GM12878 (cell line): ENCODE measurements at regions not wholly inside any gene's neighbourhood (a gene's known extent, or its start where the extent isn't known, plus 50 kb on each side); places are given as distances from the start of the nearest gene placed in this dataset.

ENCODE experiments used
- ATAC-seq: fragments of 200-7000 bp; cut with Tn5 transposase; 3 replicates; pipeline ENCODE4 v1.9.1; 2020; ENCODE audit warnings: mild to moderate bottlenecking, moderate library complexity
- BruUV-seq: library from RNA; stranded (reverse); fragments of 400-500 nt; replicated peaks from 2 replicates; lab custom pipeline; 2021; lab: Mats Ljungman, UMichigan
- CTCF ChIA-PET: fragments of 300-600 bp; sonication (Branson Sonifier 250); formaldehyde crosslinking; extraction: SDS; loops from one replicate; lab custom pipeline; 2021; ENCODE audit warnings: inconsistent platforms; lab: Yijun Ruan, JAX
- POLR2A ChIA-PET: fragments of 350-600 bp; formaldehyde crosslinking; extraction: SDS; loops from one replicate; lab custom pipeline; 2021; ENCODE audit warnings: inconsistent platforms; lab: Charles Lee
- RAD21 ChIA-PET: fragments of 300-600 bp; sonication (Branson Sonifier 250); formaldehyde crosslinking; loops from one replicate; lab custom pipeline; 2023; ENCODE audit warnings: antibody characterized with exemption; ENCODE audit not compliant: unreplicated experiment; lab: Charles Lee
- SMC1A ChIA-PET: fragments of 300-600 bp; sonication (Branson Sonifier 250); formaldehyde crosslinking; loops from one replicate; lab custom pipeline; 2023; ENCODE audit not compliant: unreplicated experiment, uncharacterized antibody; lab: Charles Lee
- DNase-seq: peaks from one replicate; pipeline ENCODE4 v3.0.0-alpha.2; 2011; ENCODE audit warnings: low read depth, low spot score
- FAIRE-seq: peaks from 3 replicates; lab custom pipeline; 2011; peaks lifted over from hg19 to GRCh38; lab: Jason Lieb, UNC
- H2AFZ ChIP-seq: 2 replicates; pipeline ENCODE4 v1.6.0; 2011; ENCODE audit warnings: low read depth, low read length, control low read depth; ENCODE audit not compliant: control insufficient read depth
- H3K27ac ChIP-seq: 2 replicates; pipeline ENCODE4 v1.5.1; 2011; ENCODE audit warnings: control low read depth; ENCODE audit not compliant: control insufficient read depth, insufficient read depth
- H3K27me3 ChIP-seq, 2 experiments: replicated peaks in 1 of 2; 2 replicates each; pipeline versions ENCODE4 v1.6.0 to v1.6.1; 2011; ENCODE audit warnings: low read length in 1 of 2; ENCODE audit not compliant: control insufficient read depth in 2 of 2, insufficient read depth in 2 of 2
- H3K36me3 ChIP-seq, 2 experiments: 2 replicates each; pipeline ENCODE4 v1.5.1; 2011; ENCODE audit warnings: low read length in 1 of 2; ENCODE audit not compliant: control insufficient read depth in 2 of 2, insufficient read depth in 2 of 2
- H3K4me1 ChIP-seq: 2 replicates; pipeline ENCODE4 v1.6.1; 2011; ENCODE audit warnings: mild to moderate bottlenecking, low read length, moderate library complexity, mixed read lengths; ENCODE audit not compliant: control insufficient read depth, insufficient read depth
- H3K4me2 ChIP-seq: 2 replicates; pipeline ENCODE4 v1.6.0; 2011; ENCODE audit warnings: control low read depth; ENCODE audit not compliant: control insufficient read depth, insufficient read depth
- H3K4me3 ChIP-seq: fragments of 200-600 bp; sonication (generic); 2 replicates; pipeline ENCODE4 v1.5.1; 2016
- H3K79me2 ChIP-seq: 2 replicates; pipeline ENCODE4 v1.6.0; 2011; ENCODE audit warnings: low read length; ENCODE audit not compliant: control insufficient read depth, insufficient read depth
- H3K9ac ChIP-seq: 2 replicates; pipeline ENCODE4 v1.8.0; 2011; ENCODE audit warnings: low read length, control low read depth, mixed read lengths; ENCODE audit not compliant: control insufficient read depth, insufficient read depth
- H3K9me3 ChIP-seq: replicated peaks from 3 replicates; pipeline ENCODE4 v1.5.1; 2011; ENCODE audit warnings: mild to moderate bottlenecking, low read length; ENCODE audit not compliant: control insufficient read depth, insufficient read depth
- H4K20me1 ChIP-seq: 2 replicates; pipeline ENCODE4 v1.6.0; 2011; ENCODE audit not compliant: control insufficient read depth, insufficient read depth
- BRCA1 ChIP-seq: IDR thresholded peaks from 2 replicates; pipeline ENCODE4 v1.6.1; 2011; ENCODE audit warnings: low read depth, low read length, improper control_type of control experiment
- CBX5 ChIP-seq: sonication (generic); IDR thresholded peaks from 2 replicates; pipeline ENCODE4 v1.6.1; 2016; ENCODE audit warnings: low read depth, moderate library complexity, mild to moderate bottlenecking, inconsistent platforms
- CHD4 ChIP-seq: fragments of 200-600 bp; sonication (generic); IDR thresholded peaks from 2 replicates; pipeline ENCODE4 v1.6.1; 2016; ENCODE audit warnings: mild to moderate bottlenecking
- EGR1 ChIP-seq, 2 experiments: IDR thresholded peaks; 1 replicate in 1 of 2; 2 replicates in 1 of 2; pipeline ENCODE4 v1.6.1; 2011 to 2012; ENCODE audit warnings: low read depth in 2 of 2, low read length in 2 of 2, borderline replicate concordance in 1 of 2, mild to moderate bottlenecking in 1 of 2, moderate library complexity in 1 of 2
- EZH2 ChIP-seq: IDR thresholded peaks from 2 replicates; pipeline ENCODE4 v1.6.1; 2012; ENCODE audit warnings: low read depth, mild to moderate bottlenecking, control low read depth, inconsistent platforms, low read length, borderline replicate concordance; ENCODE audit not compliant: control insufficient read depth
- LARP7 ChIP-seq: fragments of 450-650 bp; IDR thresholded peaks from 2 replicates; pipeline ENCODE4 v1.6.1; 2017; ENCODE audit warnings: mild to moderate bottlenecking
- MLLT1 ChIP-seq: fragments of 450-650 bp; IDR thresholded peaks from 2 replicates; pipeline ENCODE4 v1.6.1; 2016; ENCODE audit warnings: mild to moderate bottlenecking
- MTA2 ChIP-seq: fragments of 450-650 bp; IDR thresholded peaks from 2 replicates; pipeline ENCODE4 v1.6.1; 2016; ENCODE audit warnings: low read depth, mild to moderate bottlenecking, moderate library complexity
- NBN ChIP-seq: fragments of 450-650 bp; IDR thresholded peaks from 2 replicates; pipeline ENCODE4 v1.6.1; 2016
- NRF1 ChIP-seq: conservative IDR thresholded peaks from 2 replicates; pipeline ENCODE4 v1.6.1; 2011; ENCODE audit warnings: mild to moderate bottlenecking, low read depth, low read length, improper control_type of control experiment
- PKNOX1 ChIP-seq: fragments of 450-650 bp; IDR thresholded peaks from 2 replicates; pipeline ENCODE4 v1.6.1; 2016; ENCODE audit warnings: mild to moderate bottlenecking
- POLR2AphosphoS2 ChIP-seq: IDR thresholded peaks from 2 replicates; pipeline ENCODE4 v1.6.1; 2011; ENCODE audit warnings: low read depth, mild to moderate bottlenecking, low read length, improper control_type of control experiment, moderate library complexity
- TAF1 ChIP-seq: IDR thresholded peaks from 2 replicates; pipeline ENCODE4 v1.6.1; 2011; ENCODE audit warnings: mild to moderate bottlenecking, low read depth, low read length, borderline replicate concordance
- ZNF24 ChIP-seq: fragments of 450-650 bp; IDR thresholded peaks from 2 replicates; pipeline ENCODE4 v1.6.1; 2017; ENCODE audit warnings: antibody characterized with exemption, mild to moderate bottlenecking
- ZNF384 ChIP-seq: IDR thresholded peaks from 2 replicates; pipeline ENCODE4 v1.6.1; 2012; ENCODE audit warnings: low read depth, mild to moderate bottlenecking, low read length, improper control_type of control experiment, borderline replicate concordance
- ZNF592 ChIP-seq: fragments of 450-650 bp; IDR thresholded peaks from 2 replicates; pipeline ENCODE4 v1.6.1; 2017; ENCODE audit warnings: mild to moderate bottlenecking, moderate library complexity
- ZNF622 ChIP-seq: fragments of 450-650 bp; IDR thresholded peaks from 2 replicates; pipeline ENCODE4 v1.6.1; 2017; ENCODE audit warnings: mild to moderate bottlenecking, inconsistent platforms
- ZZZ3 ChIP-seq: IDR thresholded peaks from 2 replicates; pipeline ENCODE4 v1.6.1; 2011; ENCODE audit warnings: low read depth; ENCODE audit not compliant: control insufficient read depth, insufficient read length
- WGBS: methylation state at CpG from one replicate; pipeline ENCODE4 v1.1.6; 2016; ENCODE audit warnings: low lambda C conversion rate; ENCODE audit not compliant: insufficient replicate concordance, insufficient coverage; ENCODE audit errors: missing lambda C conversion rate; 5-methylcytosine and 5-hydroxymethylcytosine counted together
- in situ Hi-C: fragments of 300-500 bp; cut with MboI; formaldehyde crosslinking; loops from 9 replicates; pipeline ENCODE4 v1.14.3; 2018; ENCODE audit warnings: mixed read lengths
- intact Hi-C: fragments of 100-400 bp; cut with micrococcal nuclease; formaldehyde crosslinking; loops from one replicate; pipeline ENCODE4 v1.14.2; 2022; ENCODE audit not compliant: unreplicated experiment

- no peak for FAIRE-seq
- no peak overlapping the region for H3K27ac ChIP-seq
- CTCF ChIA-PET = no interaction called here
- ATAC-seq = no peak
- no peaks in the 10 kb centered on the region for H3K27me3 ChIP-seq
- H3K36me3 ChIP-seq = no peaks in the 10 kb centered on the region
- H3K9ac ChIP-seq = no peak overlapping the region
- no peak overlapping the region for H3K4me2 ChIP-seq
- no peaks in the 10 kb centered on the region for H4K20me1 ChIP-seq
- no peaks in the 10 kb centered on the region for H3K4me1 ChIP-seq
- no peak for TF ChIP-seq NBN
- no peak for TF ChIP-seq CHD4
- TF ChIP-seq TAF1 = no peak
- TF ChIP-seq CBX5 = no peak
- TF ChIP-seq PKNOX1 = no peak
- TF ChIP-seq BRCA1 = no peak
- TF ChIP-seq EZH2 = no peak
- TF ChIP-seq ZNF592 = no peak
- no peak for TF ChIP-seq ZNF384
- TF ChIP-seq MTA2 = no peak
- TF ChIP-seq LARP7 = no peak
- no peak for TF ChIP-seq EGR1 (IDR thresholded peaks at IDR 0.05; ENCODE audit: borderline replicate concordance in 1 of 2, low read depth in 2 of 2, low read length in 2 of 2)
- no peak for TF ChIP-seq ZNF622
- TF ChIP-seq MLLT1 = no peak
- TF ChIP-seq NRF1 = no peak
- no peak for TF ChIP-seq ZNF24
- no peak for TF ChIP-seq ZZZ3
- TF ChIP-seq POLR2AphosphoS2 = no peak
- TF ChIP-seq, all 136 proteins: peak for 0
- POLR2A ChIA-PET = no interaction called here
- no peak for DNase-seq
- no peak overlapping the region for H3K4me3 ChIP-seq
- H3K9me3 ChIP-seq = no peaks in the 10 kb centered on the region
- no peaks in the 10 kb centered on the region for H3K79me2 ChIP-seq
- no TSS peak for BruUV-seq
- in situ Hi-C loops = no loop called here
- SMC1A ChIA-PET = no interaction called here
- RAD21 ChIA-PET = no interaction called here
- WGBS = 7% methylated on average over 3 of the region's 3 CpGs
- H2AFZ ChIP-seq = no peak overlapping the region
- intact Hi-C loops = no loop called here
Measured at GRCh38 chr12:78683031-78683430, 181.5 kb upstream of the SYT1 start.
